Vagina (tissue), 2 donors: ENCODE measurements at regions not wholly inside any gene's neighbourhood (a gene's known extent, or its start where the extent isn't known, plus 50 kb on each side); places are given as distances from the start of the nearest gene placed in this dataset.

Experiments used
- DNase-seq, 2 donors: peaks; one replicate each; pipeline ENCODE4 v3.0.0-alpha.2; 2017; ENCODE audit errors: extremely low spot score in 2 of 2
- H3K27ac ChIP-seq: fragments of 200-600 bp; sonication (generic); one replicate; pipeline ENCODE4 v1.5.1; 2019
- H3K27me3 ChIP-seq: fragments of 200-600 bp; sonication (generic); one replicate; pipeline ENCODE4 v1.5.1; 2019
- H3K36me3 ChIP-seq, 2 donors: fragments of 200-600 bp; sonication (generic); one replicate each; pipeline ENCODE4 v1.5.1; 2017 to 2019
- H3K4me1 ChIP-seq: fragments of 200-600 bp; sonication (generic); one replicate; pipeline ENCODE4 v1.5.1; 2019
- H3K4me3 ChIP-seq, 2 donors: fragments of 200-600 bp; sonication (generic); 1 replicate in 1 of 2; 2 replicates in 1 of 2; pipeline ENCODE4 v1.5.1; 2016 to 2019
- H3K9me3 ChIP-seq: fragments of 200-600 bp; sonication (generic); one replicate; pipeline ENCODE4 v1.5.1; 2019
- CTCF ChIP-seq, 3 experiments: fragments of 450-650 bp in 2 of 3; fragments of 200-600 bp in 1 of 3; sonication (generic) in 1 of 3; IDR thresholded peaks; one replicate each; pipeline ENCODE4 v1.5.1; 2017 to 2019; ENCODE audit warnings: antibody characterized with exemption in 3 of 3, mild to moderate bottlenecking in 2 of 3, moderate library complexity in 2 of 3
- POLR2A ChIP-seq, 2 donors: fragments of 450-650 bp; IDR thresholded peaks; one replicate each; pipeline ENCODE4 v1.6.1; 2017; ENCODE audit warnings: antibody characterized with exemption in 2 of 2, mild to moderate bottlenecking in 2 of 2, moderate library complexity in 2 of 2
- POLR2AphosphoS5 ChIP-seq, 2 donors: sonication (generic); formaldehyde crosslinking; IDR thresholded peaks; one replicate each; pipeline ENCODE4 v1.9.0; 2017; ENCODE audit warnings: antibody characterized with exemption in 2 of 2, mild to moderate bottlenecking in 2 of 2, low read depth in 1 of 2; ENCODE audit not compliant: insufficient read depth in 1 of 2
- intact Hi-C: fragments of 100-400 bp; cut with DNase I; formaldehyde crosslinking; loops from one replicate; pipeline ENCODE4 v1.15.1; 2023

GRCh38 chr11:42890773-42891172, 421.0 kb upstream of the API5 start:
- no peak for DNase-seq
- no peak for TF ChIP-seq POLR2AphosphoS5 (IDR thresholded peaks at IDR 0.05; ENCODE audit: insufficient read depth in 1 of 2, low read depth in 1 of 2)
- no peak for TF ChIP-seq CTCF (IDR thresholded peaks at IDR 0.05)
- TF ChIP-seq POLR2A (IDR thresholded peaks at IDR 0.05), result no peak
- Histone ChIP-seq H3K9me3 (no peaks in the 10 kb centered on the region), H3K27ac (no peak overlapping the region), H3K27me3 (no peaks in the 10 kb centered on the region), H3K4me3 (no peak overlapping the region), H3K36me3 (no peaks in the 10 kb centered on the region), H3K4me1 (no peaks in the 10 kb centered on the region)
- intact Hi-C loops, result no loop called here

GRCh38 chr11:42901084-42901483, 410.7 kb upstream of the API5 start:
- intact Hi-C loops, result no loop called here
- Histone ChIP-seq H3K9me3 (no peaks in the 10 kb centered on the region), H3K27ac (no peak overlapping the region), H3K4me3 (no peak overlapping the region), H3K4me1 (no peaks in the 10 kb centered on the region), H3K36me3 (no peaks in the 10 kb centered on the region), H3K27me3 (no peaks in the 10 kb centered on the region)
- TF ChIP-seq CTCF (IDR thresholded peaks at IDR 0.05) (no peak), POLR2A (IDR thresholded peaks at IDR 0.05) (no peak), POLR2AphosphoS5 (IDR thresholded peaks at IDR 0.05; ENCODE audit: insufficient read depth in 1 of 2, low read depth in 1 of 2) (no peak)
- DNase-seq, result no peak

- TF ChIP-seq POLR2A (IDR thresholded peaks at IDR 0.05), result no peak
- no peak for TF ChIP-seq POLR2AphosphoS5 (IDR thresholded peaks at IDR 0.05; ENCODE audit: insufficient read depth in 1 of 2, low read depth in 1 of 2)
- no peak for TF ChIP-seq CTCF (IDR thresholded peaks at IDR 0.05)
- no peak for DNase-seq
- no peaks in the 10 kb centered on the region for H3K36me3 ChIP-seq
- intact Hi-C loops, result no loop called here
- no peaks in the 10 kb centered on the region for H3K9me3 ChIP-seq
- H3K27me3 ChIP-seq, result no peaks in the 10 kb centered on the region
- H3K27ac ChIP-seq, result no peak overlapping the region
- no peaks in the 10 kb centered on the region for H3K4me1 ChIP-seq
- H3K4me3 ChIP-seq, result no peak overlapping the region
These were observed 405.6 kb upstream of the API5 start for GRCh38 chr11:42906226-42906625.

GRCh38 chr11:42913731-42914130, 398.1 kb upstream of the API5 start:
- Histone ChIP-seq H3K27ac (no peak overlapping the region), H3K4me3 (no peak overlapping the region), H3K27me3 (no peaks in the 10 kb centered on the region), H3K4me1 (no peaks in the 10 kb centered on the region), H3K9me3 (no peaks in the 10 kb centered on the region), H3K36me3 (no peaks in the 10 kb centered on the region)
- DNase-seq, result no peak
- intact Hi-C loops, result no loop called here
- TF ChIP-seq CTCF (IDR thresholded peaks at IDR 0.05) (no peak), POLR2AphosphoS5 (IDR thresholded peaks at IDR 0.05; ENCODE audit: insufficient read depth in 1 of 2, low read depth in 1 of 2) (no peak), POLR2A (IDR thresholded peaks at IDR 0.05) (no peak)

- Histone ChIP-seq H3K9me3 (no peaks in the 10 kb centered on the region), H3K4me1 (no peaks in the 10 kb centered on the region), H3K4me3 (no peak overlapping the region), H3K36me3 (no peaks in the 10 kb centered on the region), H3K27me3 (no peaks in the 10 kb centered on the region), H3K27ac (no peak overlapping the region)
- no peak for DNase-seq
- no peak for TF ChIP-seq POLR2AphosphoS5 (IDR thresholded peaks at IDR 0.05; ENCODE audit: insufficient read depth in 1 of 2, low read depth in 1 of 2)
- no peak for TF ChIP-seq CTCF (IDR thresholded peaks at IDR 0.05)
- no peak for TF ChIP-seq POLR2A (IDR thresholded peaks at IDR 0.05)
- intact Hi-C loops, result no loop called here
These were observed 388.1 kb upstream of the API5 start for GRCh38 chr11:42923651-42924050.
